Glomerular visceral epithelial cell (primary cell): ENCODE measurements at regions not wholly inside any gene's neighbourhood (a gene's known extent, or its start where the extent isn't known, plus 50 kb on each side); places are given as distances from the start of the nearest gene placed in this dataset.

Source experiments
- DNase-seq: peaks from one replicate; pipeline ENCODE4 v3.0.0-alpha.2; 2016; ENCODE audit errors: extremely low spot score

- DNase-seq: no peak
Measured at GRCh38 chr14:97395068-97395467, 597.9 kb downstream of the VRK1 start.

GRCh38 chr14:97401714-97402113 lies 604.5 kb downstream of the VRK1 start:
- DNase-seq: no peak

- no peak for DNase-seq
Measured at GRCh38 chr14:97402279-97402678, 605.1 kb downstream of the VRK1 start.

- DNase-seq: no peak
Measured at GRCh38 chr14:97407701-97408407, 610.7 kb downstream of the VRK1 start.

GRCh38 chr14:97408503-97408902 lies 611.3 kb downstream of the VRK1 start:
- no peak for DNase-seq

- DNase-seq: no peak
Measured at GRCh38 chr14:97408937-97409815, 612.0 kb downstream of the VRK1 start.

- no peak for DNase-seq
Measured at GRCh38 chr14:97410667-97411620, 613.8 kb downstream of the VRK1 start.

- DNase-seq: no peak
Measured at GRCh38 chr14:97411938-97412612, 614.9 kb downstream of the VRK1 start.

GRCh38 chr14:97413022-97413539 lies 615.9 kb downstream of the VRK1 start:
- DNase-seq: no peak

- no peak for DNase-seq
Measured at GRCh38 chr14:97413966-97414717, 617.0 kb downstream of the VRK1 start.

- no peak for DNase-seq
Measured at GRCh38 chr14:97414718-97415098, 617.5 kb downstream of the VRK1 start.

- no peak for DNase-seq
Measured at GRCh38 chr14:97415907-97416306, 618.7 kb downstream of the VRK1 start.

- no peak for DNase-seq
Measured at GRCh38 chr14:97416550-97416949, 619.4 kb downstream of the VRK1 start.

GRCh38 chr14:97417331-97417730 lies 620.1 kb downstream of the VRK1 start:
- DNase-seq: no peak

- DNase-seq: no peak
Measured at GRCh38 chr14:97420211-97420610, 623.0 kb downstream of the VRK1 start.

- no peak for DNase-seq
Measured at GRCh38 chr14:97426776-97427175, 629.6 kb downstream of the VRK1 start.

- no peak for DNase-seq
Measured at GRCh38 chr14:97428808-97429440, 631.7 kb downstream of the VRK1 start.

GRCh38 chr14:97432586-97432985 lies 635.4 kb downstream of the VRK1 start:
- DNase-seq: no peak

- no peak for DNase-seq
Measured at GRCh38 chr14:97441740-97442362, 644.7 kb downstream of the VRK1 start.
